ENCODE measurements at regions not wholly inside any gene's neighbourhood (a gene's known extent, or its start where the extent isn't known, plus 50 kb on each side); places are given as distances from the start of the nearest gene placed in this dataset.

- no peak for DNase-seq
Observed at GRCh38 chr7:155995183-155995612, 182.9 kb upstream of the SHH start.

DNA sequence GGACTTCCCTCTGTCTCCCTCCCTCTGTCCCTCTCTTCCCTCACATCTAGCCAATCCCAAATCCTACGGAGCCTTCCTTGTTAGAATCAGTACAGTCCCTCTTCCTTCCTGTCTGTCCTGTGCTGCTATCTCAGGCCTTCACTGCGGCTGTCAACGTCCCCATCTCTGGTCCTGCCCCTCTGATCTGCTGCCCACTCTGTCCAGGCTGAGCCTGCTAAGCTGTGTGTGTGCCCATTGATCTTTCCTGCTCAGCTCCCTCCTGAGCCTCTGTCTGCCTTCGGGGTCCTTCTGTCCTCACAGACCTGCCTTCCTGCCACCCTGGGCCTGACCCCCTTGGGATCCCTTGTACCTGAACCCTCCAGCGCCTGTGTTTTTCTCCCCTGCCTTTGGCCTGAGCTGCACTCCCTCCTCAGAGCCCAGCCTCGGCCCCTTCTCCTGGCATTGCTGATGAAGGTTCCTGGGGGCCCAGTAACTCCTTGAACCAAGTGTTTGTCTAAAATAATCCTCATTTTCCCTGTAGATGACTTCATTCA is 182.1 kb upstream of the SHH start:
- DNase-seq: no peak

GRCh38 chr7:155993420-155994278 is 181.4 kb upstream of the SHH start:
- no peak for DNase-seq

- no peak for DNase-seq
Observed at GRCh38 chr7:155992974-155993373, 180.7 kb upstream of the SHH start.

- DNase-seq: no peak
Observed at GRCh38 chr7:155992538-155992937, 180.3 kb upstream of the SHH start.

- no peak for DNase-seq
Observed at GRCh38 chr7:155992107-155992506, 179.8 kb upstream of the SHH start.

- DNase-seq: no peak
Observed at GRCh38 chr7:155991470-155991869, 179.2 kb upstream of the SHH start.

- DNase-seq: no peak
Observed at GRCh38 chr7:155988416-155988815, 176.2 kb upstream of the SHH start.

GRCh38 chr7:155987681-155988235 is 175.5 kb upstream of the SHH start:
- no peak for DNase-seq

GRCh38 chr7:155986497-155987160 is 174.4 kb upstream of the SHH start:
- no peak for DNase-seq

- DNase-seq: no peak
Observed at GRCh38 chr7:155985518-155986250, 173.4 kb upstream of the SHH start.

DNA sequence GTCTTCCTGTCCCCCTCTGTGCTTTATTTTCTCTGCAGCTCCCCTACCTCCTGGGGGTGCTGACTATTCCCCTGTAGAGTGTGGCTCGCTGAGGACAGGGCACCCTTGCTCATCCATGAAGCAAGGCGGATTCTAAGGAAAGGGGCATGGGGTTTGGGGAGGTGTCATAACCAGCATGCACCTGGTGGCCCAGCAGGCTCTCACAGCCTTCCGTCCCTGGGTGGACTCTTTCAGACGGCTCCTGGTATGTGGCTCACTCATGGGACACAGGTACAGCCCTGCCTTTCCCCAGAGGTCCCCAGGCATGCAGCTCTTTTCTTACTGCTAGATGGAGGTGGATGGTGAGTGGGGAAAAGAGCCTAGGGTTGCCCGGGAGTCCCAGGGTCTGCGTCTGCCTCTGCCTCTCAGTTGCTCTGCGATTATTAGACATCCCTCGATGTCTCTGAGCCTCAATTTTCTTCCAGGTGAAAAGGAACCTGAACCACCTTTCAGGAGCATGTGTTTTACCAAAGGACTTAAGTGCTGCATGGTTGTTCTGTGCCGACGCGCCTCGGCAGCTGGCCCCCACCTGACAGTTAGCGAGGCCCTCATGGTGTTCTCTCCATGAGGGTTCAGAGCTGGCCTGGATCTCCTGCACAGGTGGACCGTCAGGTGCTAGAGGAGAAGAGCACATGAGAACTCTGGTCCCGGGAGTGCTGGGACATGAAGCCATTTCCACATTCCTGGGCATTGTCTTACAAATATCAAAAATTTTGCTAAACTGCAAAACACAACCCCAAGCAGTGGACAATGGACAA is 172.5 kb upstream of the SHH start:
- no peak for DNase-seq

- no peak for DNase-seq
Observed at GRCh38 chr7:155984028-155984580, 171.8 kb upstream of the SHH start.

GRCh38 chr7:155983176-155983815 is 171.0 kb upstream of the SHH start:
- DNase-seq: no peak

DNA sequence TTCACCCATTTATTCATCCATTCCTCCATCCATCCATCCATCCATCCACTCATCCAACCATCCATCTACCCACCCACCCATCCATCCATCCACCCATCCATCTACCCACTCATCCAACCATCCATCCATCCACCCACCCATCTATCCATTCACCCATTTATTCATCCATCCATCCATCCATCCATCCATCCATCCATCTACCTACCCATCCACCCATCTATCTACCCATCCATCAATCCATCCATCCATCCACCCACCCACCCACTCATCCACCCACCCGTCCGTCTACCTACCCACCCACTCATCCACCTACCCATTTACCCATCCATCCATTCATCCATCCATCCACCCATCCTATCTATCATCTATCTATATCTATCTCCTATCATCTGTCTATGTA is 169.4 kb upstream of the SHH start:
- DNase-seq: no peak

- DNase-seq: no peak
Observed at GRCh38 chr7:155980841-155981240, 168.6 kb upstream of the SHH start.

DNA sequence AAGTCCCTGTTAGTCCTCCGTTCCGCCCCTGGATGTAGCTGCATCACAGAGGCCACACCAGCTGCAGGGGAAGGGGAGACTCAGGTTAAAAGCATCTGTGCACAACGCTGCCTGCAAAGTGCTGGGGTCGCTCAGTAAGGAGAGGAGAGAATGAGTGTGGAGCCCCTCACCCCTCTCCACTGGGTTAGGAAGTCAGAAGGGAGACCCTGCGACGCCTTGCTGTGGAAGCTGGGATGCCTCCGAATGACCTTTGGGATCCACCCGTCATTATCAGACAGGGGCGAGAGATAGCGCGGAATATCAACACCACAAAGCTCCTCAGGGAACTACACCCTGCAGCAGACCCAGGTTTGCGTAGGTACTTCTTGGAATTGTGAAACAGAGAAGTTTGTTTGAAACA is 167.7 kb upstream of the SHH start:
- DNase-seq: no peak

DNA sequence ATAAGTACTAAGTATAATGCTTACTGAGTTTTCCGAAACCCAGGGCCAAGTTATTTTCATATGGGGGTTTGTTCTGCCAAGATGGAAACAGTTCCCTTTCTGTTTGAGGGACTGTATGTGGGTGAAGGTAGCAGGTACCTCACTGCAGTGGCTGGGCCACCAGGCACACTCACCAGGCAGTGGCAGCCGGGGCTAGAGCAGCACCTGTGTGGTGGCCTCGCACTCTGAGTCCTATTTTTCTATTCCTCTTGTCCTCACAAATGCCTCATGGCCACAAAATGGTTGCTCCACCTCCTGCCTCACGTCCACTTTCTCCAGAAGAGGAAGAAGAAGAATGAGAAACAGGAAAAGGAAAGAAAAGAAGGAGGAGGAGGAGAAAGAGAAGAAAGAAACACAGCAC is 167.3 kb upstream of the SHH start:
- DNase-seq: no peak

GRCh38 chr7:155975490-155975889 is 163.2 kb upstream of the SHH start:
- DNase-seq: no peak

DNA sequence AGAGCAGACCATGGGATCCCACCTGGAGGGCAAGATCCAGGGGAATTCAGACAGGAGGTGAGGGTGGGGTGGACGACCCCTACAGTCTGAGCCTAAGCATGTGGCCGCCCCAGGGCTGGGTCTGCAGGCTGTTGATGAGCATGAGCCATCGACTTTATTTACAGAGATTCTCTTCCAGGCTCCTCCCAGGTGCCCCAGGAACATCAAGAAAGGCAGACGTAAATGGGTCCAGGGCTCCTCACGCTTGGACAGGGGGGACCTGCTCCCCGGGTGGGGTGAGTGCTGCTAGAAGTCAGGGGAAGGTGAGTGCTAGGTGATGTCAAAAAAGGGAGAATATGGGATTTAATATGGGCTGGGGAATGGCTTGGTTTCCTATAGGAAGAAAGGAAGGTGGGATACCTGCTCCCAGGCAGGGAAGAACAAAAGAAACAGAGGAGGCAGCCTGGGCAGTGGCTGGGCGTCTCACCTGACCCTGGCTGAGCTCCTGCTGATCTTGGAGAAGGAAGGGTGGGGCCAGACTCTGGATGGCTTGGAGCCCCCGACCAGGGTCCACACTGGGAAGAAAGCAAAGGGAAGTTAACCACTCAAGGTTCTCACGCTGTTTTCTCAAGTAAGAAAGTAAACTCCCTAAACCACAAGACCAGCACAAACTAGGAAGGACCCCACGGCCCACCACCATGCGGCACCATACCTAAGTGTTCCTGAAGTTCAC is 162.1 kb upstream of the SHH start:
- no peak for DNase-seq

Measured in muscle of arm (tissue), 1 donor.